ENCODE measurements at regions not wholly inside any gene's neighbourhood (a gene's known extent, or its start where the extent isn't known, plus 50 kb on each side); places are given as distances from the start of the nearest gene placed in this dataset.

- ATAC-seq (ENCODE audit: poor library complexity): no peak
- DNase-seq: no peak
- Mint-ChIP-seq H3K27me3 (no peaks in the 10 kb centered on the region), H3K9me3 (no peaks in the 10 kb centered on the region), H3K4me1 (ENCODE audit: low read depth) (no peaks in the 10 kb centered on the region), H3K36me3 (ENCODE audit: low read depth) (no peaks in the 10 kb centered on the region), H3K27ac (no peak overlapping the region), H3K4me3 (no peak overlapping the region)
- CTCF ChIA-PET: no interaction called here
- Histone ChIP-seq H3K36me3 (ENCODE audit: insufficient read depth, low read length) (no peaks in the 10 kb centered on the region), H3K27ac (ENCODE audit: low read depth in 1 of 2, low read length in 2 of 2) (no peak overlapping the region), H3K9me3 (ENCODE audit: control insufficient read depth in 1 of 2, insufficient read depth in 1 of 2, low read length in 2 of 2) (no peaks in the 10 kb centered on the region), H3K27me3 (ENCODE audit: control insufficient read depth in 1 of 2, insufficient read depth in 2 of 2, low read length in 2 of 2) (no peaks in the 10 kb centered on the region), H3K4me3 (ENCODE audit: low read length) (no peak overlapping the region), H3K4me1 (ENCODE audit: insufficient read depth, low read length) (no peaks in the 10 kb centered on the region)
- POLR2A ChIA-PET: no interaction called here
- intact Hi-C loops (cut with DNase I, micrococcal nuclease): no loop called here
- TF ChIP-seq, protein P1, sequence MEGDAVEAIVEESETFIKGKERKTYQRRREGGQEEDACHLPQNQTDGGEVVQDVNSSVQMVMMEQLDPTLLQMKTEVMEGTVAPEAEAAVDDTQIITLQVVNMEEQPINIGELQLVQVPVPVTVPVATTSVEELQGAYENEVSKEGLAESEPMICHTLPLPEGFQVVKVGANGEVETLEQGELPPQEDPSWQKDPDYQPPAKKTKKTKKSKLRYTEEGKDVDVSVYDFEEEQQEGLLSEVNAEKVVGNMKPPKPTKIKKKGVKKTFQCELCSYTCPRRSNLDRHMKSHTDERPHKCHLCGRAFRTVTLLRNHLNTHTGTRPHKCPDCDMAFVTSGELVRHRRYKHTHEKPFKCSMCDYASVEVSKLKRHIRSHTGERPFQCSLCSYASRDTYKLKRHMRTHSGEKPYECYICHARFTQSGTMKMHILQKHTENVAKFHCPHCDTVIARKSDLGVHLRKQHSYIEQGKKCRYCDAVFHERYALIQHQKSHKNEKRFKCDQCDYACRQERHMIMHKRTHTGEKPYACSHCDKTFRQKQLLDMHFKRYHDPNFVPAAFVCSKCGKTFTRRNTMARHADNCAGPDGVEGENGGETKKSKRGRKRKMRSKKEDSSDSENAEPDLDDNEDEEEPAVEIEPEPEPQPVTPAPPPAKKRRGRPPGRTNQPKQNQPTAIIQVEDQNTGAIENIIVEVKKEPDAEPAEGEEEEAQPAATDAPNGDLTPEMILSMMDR (IDR thresholded peaks at IDR 0.05): no peak
These were observed 191.2 kb downstream of the MANEA start for GRCh38 chr6:95768539-95768938.

- peaks cover 2% of the 10 kb centered on the region for H3K9me3 Mint-ChIP-seq
- Histone ChIP-seq H3K27me3 (ENCODE audit: control insufficient read depth in 1 of 2, insufficient read depth in 2 of 2, low read length in 2 of 2) (no peaks in the 10 kb centered on the region), H3K9me3 (ENCODE audit: control insufficient read depth in 1 of 2, insufficient read depth in 1 of 2, low read length in 2 of 2) (no peaks in the 10 kb centered on the region), H3K27ac (ENCODE audit: low read depth in 1 of 2, low read length in 2 of 2) (no peak overlapping the region), H3K4me3 (ENCODE audit: low read length) (no peak overlapping the region), H3K36me3 (ENCODE audit: insufficient read depth, low read length) (no peaks in the 10 kb centered on the region), H3K4me1 (ENCODE audit: insufficient read depth, low read length) (no peaks in the 10 kb centered on the region)
- H3K27ac Mint-ChIP-seq: no peak overlapping the region
- H3K4me3 Mint-ChIP-seq: no peak overlapping the region
- ChIA-PET POLR2A (no interaction called here), CTCF (no interaction called here)
- TF ChIP-seq, protein P1 (IDR thresholded peaks at IDR 0.05): no peak
- H3K4me1 Mint-ChIP-seq (ENCODE audit: low read depth): no peaks in the 10 kb centered on the region
- H3K36me3 Mint-ChIP-seq (ENCODE audit: low read depth): no peaks in the 10 kb centered on the region
- H3K27me3 Mint-ChIP-seq: no peaks in the 10 kb centered on the region
- intact Hi-C loops (cut with DNase I, micrococcal nuclease): no loop called here
- DNase-seq (no peak), ATAC-seq (ENCODE audit: poor library complexity) (no peak)
These were observed 200.0 kb downstream of the MANEA start for GRCh38 chr6:95777338-95777737.

DNA sequence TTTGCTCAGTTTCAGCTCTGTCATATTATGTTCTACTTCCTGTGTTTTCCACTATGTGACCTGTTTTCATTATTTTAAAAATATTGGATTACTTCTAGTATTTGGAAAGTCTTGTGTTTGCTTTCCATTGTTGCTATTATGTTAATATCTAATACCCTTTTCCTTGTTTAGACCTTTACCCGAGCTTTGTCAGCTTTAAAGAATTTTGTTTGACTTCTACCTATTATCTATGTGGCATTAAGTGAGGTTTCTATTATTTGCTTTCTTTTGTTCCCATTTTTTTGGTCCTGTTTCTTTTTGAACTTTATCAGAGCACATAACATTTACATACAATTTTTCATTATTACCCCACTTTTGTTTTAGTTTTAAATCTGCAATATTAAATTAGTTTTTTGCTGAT is 202.7 kb downstream of the MANEA start:
- H3K4me3 Mint-ChIP-seq: no peak overlapping the region
- no peak overlapping the region for H3K27ac Mint-ChIP-seq
- Histone ChIP-seq H3K4me3 (ENCODE audit: low read length) (no peak overlapping the region), H3K4me1 (ENCODE audit: insufficient read depth, low read length) (no peaks in the 10 kb centered on the region), H3K27me3 (ENCODE audit: control insufficient read depth in 1 of 2, insufficient read depth in 2 of 2, low read length in 2 of 2) (no peaks in the 10 kb centered on the region), H3K27ac (ENCODE audit: low read depth in 1 of 2, low read length in 2 of 2) (no peak overlapping the region), H3K9me3 (ENCODE audit: control insufficient read depth in 1 of 2, insufficient read depth in 1 of 2, low read length in 2 of 2) (no peaks in the 10 kb centered on the region), H3K36me3 (ENCODE audit: insufficient read depth, low read length) (no peaks in the 10 kb centered on the region)
- no peaks in the 10 kb centered on the region for H3K4me1 Mint-ChIP-seq (ENCODE audit: low read depth)
- intact Hi-C loops (cut with DNase I, micrococcal nuclease): no loop called here
- ChIA-PET CTCF (no interaction called here), POLR2A (no interaction called here)
- H3K27me3 Mint-ChIP-seq: no peaks in the 10 kb centered on the region
- TF ChIP-seq, protein P1 (IDR thresholded peaks at IDR 0.05): no peak
- H3K9me3 Mint-ChIP-seq: peaks cover 2% of the 10 kb centered on the region
- H3K36me3 Mint-ChIP-seq (ENCODE audit: low read depth): no peaks in the 10 kb centered on the region
- DNase-seq: no peak
- no peak for ATAC-seq (ENCODE audit: poor library complexity)
